Prostate gland (tissue), 2 donors: ENCODE measurements at regions not wholly inside any gene's neighbourhood (a gene's known extent, or its start where the extent isn't known, plus 50 kb on each side); places are given as distances from the start of the nearest gene placed in this dataset.

ENCODE experiments used
- DNase-seq: peaks from one replicate; pipeline ENCODE4 v3.0.0-alpha.2; 2019; ENCODE audit warnings: low spot score
- H3K27ac ChIP-seq, 2 donors: fragments of 200-600 bp; sonication (generic); 2 replicates each; pipeline ENCODE4 v1.5.1; 2017 to 2019
- H3K27me3 ChIP-seq: fragments of 200-600 bp; sonication (generic); replicated peaks from 2 replicates; pipeline ENCODE4 v1.5.1; 2019; ENCODE audit not compliant: insufficient read depth
- H3K36me3 ChIP-seq, 2 donors: fragments of 200-600 bp; sonication (generic); 1 replicate in 1 of 2; 2 replicates in 1 of 2; pipeline versions ENCODE4 v1.5.1 to v1.8.1; 2017 to 2019
- H3K4me1 ChIP-seq: fragments of 200-600 bp; sonication (generic); replicated peaks from 2 replicates; pipeline ENCODE4 v1.5.1; 2019
- H3K4me3 ChIP-seq, 2 donors: fragments of 200-600 bp; sonication (generic); 2 replicates each; pipeline ENCODE4 v1.5.1; 2017 to 2019
- H3K9me3 ChIP-seq: fragments of 200-600 bp; sonication (generic); 2 replicates; pipeline ENCODE4 v1.5.1; 2017
- POLR2A ChIP-seq: fragments of 450-650 bp; IDR thresholded peaks from one replicate; pipeline ENCODE4 v1.6.1; 2016; ENCODE audit warnings: antibody characterized with exemption, mild to moderate bottlenecking
- POLR2AphosphoS5 ChIP-seq: sonication (generic); formaldehyde crosslinking; IDR thresholded peaks from one replicate; pipeline ENCODE4 v1.6.1; 2017; ENCODE audit warnings: antibody characterized with exemption
- WGBS: methylation state at CpG from one replicate; pipeline ENCODE4 v1.1.5; 2018; 5-methylcytosine and 5-hydroxymethylcytosine counted together
- intact Hi-C: fragments of 100-400 bp; cut with DNase I; formaldehyde crosslinking; loops from one replicate; pipeline ENCODE4 v1.14.2; 2022
- TF ChIP-seq, protein P1 (sequence below), 4 experiments: fragments of 200-600 bp in 2 of 4; fragments of 450-650 bp in 2 of 4; sonication (generic) in 2 of 4; IDR thresholded peaks; 1 replicate in 3 of 4; 2 replicates in 1 of 4; pipeline ENCODE4 v1.5.1; 2016 to 2019; ENCODE audit warnings: antibody characterized with exemption in 4 of 4, mild to moderate bottlenecking in 2 of 4, moderate library complexity in 2 of 4

DNA sequence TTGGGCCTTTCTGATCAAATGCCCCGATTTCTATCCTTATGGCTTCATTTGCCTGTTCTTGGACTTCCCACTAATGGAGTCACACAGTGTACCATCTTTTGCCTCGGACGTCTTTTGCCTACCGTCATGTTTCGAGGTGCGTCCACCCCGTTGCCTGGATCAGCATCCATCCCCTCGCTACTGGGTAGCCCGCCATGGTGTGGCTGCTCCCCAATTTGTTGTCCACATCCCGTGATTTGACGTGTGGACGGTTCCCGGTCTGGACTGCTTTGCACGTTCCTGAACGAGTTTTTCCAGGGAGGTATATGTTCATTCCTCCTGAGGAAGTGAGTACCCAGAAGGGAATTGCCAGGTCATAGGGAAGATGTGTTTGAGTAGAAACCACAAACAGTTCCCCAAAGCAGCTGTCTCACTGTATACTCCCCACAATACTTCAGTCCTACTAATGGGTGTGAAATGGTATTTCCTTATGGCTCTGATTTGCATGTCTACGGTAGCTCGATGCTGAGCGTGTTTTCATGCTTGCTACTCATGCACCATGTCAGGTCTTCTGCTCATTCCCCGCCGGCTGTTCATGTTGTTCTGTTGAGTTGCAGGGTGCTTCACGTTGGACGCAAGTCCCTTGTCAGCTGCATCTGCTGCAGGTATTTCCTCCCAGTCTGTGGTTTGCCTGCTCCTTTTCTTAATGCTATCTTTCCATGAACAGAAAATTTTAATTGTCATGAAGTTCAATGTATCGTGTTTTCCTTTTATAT, 86.8 kb upstream of the AFDN start:
- Histone ChIP-seq H3K36me3 (no peaks in the 10 kb centered on the region), H3K9me3 (no peaks in the 10 kb centered on the region), H3K4me1 (no peaks in the 10 kb centered on the region), H3K4me3 (no peak overlapping the region), H3K27ac (no peak overlapping the region), H3K27me3 (no peaks in the 10 kb centered on the region)
- intact Hi-C loops = no loop called here
- no peak for DNase-seq
- 95% methylated on average over 23 of the region's 23 CpGs for WGBS
- TF ChIP-seq POLR2AphosphoS5 (no peak), POLR2A (no peak)
- TF ChIP-seq, protein P1, sequence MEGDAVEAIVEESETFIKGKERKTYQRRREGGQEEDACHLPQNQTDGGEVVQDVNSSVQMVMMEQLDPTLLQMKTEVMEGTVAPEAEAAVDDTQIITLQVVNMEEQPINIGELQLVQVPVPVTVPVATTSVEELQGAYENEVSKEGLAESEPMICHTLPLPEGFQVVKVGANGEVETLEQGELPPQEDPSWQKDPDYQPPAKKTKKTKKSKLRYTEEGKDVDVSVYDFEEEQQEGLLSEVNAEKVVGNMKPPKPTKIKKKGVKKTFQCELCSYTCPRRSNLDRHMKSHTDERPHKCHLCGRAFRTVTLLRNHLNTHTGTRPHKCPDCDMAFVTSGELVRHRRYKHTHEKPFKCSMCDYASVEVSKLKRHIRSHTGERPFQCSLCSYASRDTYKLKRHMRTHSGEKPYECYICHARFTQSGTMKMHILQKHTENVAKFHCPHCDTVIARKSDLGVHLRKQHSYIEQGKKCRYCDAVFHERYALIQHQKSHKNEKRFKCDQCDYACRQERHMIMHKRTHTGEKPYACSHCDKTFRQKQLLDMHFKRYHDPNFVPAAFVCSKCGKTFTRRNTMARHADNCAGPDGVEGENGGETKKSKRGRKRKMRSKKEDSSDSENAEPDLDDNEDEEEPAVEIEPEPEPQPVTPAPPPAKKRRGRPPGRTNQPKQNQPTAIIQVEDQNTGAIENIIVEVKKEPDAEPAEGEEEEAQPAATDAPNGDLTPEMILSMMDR (IDR thresholded peaks at IDR 0.05) = no peak

DNA sequence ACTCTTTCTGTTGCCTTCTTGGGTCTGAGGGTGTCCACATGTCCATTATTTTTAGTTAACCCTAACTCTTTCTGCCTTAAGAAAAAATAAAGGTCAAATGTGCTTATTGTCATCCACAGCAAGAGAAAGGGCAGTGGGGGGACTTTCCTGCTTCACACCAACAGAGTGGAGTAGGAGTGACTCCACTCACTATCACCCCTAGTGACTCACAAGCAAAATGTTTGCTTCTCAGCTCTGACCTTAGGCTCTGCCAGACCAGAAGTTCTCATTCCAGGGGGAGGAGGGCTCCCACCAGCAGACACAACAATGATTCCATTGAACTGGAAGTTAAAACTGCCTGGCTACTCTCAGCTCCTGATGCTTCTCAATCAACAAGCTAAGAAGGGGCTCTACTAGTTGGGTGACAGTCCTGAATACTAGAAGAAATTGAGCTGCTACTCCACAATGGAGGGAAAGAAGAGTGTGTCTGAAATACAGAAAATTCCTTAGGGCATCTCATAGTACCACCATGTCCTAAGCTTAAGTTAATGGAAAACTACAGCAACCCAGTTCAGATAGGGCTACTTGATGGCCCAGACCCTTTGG, 83.9 kb upstream of the AFDN start:
- intact Hi-C loops = no loop called here
- no peak for TF ChIP-seq POLR2A
- TF ChIP-seq, protein P1 (IDR thresholded peaks at IDR 0.05) = no peak
- no peak for TF ChIP-seq POLR2AphosphoS5
- DNase-seq = no peak
- no peaks in the 10 kb centered on the region for H3K4me1 ChIP-seq
- no peaks in the 10 kb centered on the region for H3K36me3 ChIP-seq
- no peak overlapping the region for H3K27ac ChIP-seq
- H3K4me3 ChIP-seq = no peak overlapping the region
- no peaks in the 10 kb centered on the region for H3K9me3 ChIP-seq
- no peaks in the 10 kb centered on the region for H3K27me3 ChIP-seq

DNA sequence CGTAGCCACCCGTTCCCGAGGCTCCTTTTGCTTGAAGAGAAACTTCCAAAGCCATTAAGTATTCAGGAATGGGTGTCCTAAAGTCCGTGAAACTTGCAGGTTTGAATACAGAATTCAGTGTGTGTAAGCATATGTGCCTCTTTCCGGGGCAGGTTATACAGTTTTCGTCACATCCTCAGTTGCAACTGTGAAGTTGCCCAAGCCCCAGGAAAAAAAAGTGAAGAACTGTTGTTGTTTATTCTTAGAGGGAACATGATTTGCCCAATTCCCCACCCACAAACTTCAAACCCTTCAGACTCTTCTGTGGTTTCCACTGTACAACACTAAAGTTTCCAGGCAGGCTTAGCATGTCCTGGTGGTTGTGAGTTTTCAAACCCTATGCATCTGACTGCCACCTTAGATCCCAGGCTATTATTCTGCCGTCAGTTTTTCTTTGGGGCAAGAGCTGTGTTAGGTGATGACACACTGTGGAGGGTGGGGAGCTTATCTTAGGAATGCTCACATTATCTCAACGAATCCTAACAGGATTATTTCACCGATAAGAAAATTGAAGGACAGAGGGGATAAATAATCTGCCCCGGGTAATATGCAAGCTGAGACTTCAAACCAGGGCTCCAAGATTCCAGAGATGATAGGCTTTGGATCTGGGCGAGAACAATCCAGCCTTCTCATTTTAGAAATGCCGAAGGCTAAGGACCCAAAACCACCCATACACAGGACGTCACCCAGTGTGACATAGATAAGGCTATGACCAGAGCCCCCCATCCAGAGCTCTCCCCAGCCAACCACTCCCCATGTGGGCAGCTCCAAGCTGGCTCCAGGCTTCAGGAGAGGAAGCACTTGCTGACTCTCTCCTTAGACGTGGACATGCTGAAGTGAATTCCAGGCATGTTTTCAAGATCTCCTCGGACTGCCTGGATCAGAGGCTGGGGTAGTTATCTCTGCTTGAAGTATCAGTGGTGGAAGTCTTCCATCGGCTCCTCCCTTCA, 81.7 kb upstream of the AFDN start:
- H3K4me3 ChIP-seq = no peak overlapping the region
- no peaks in the 10 kb centered on the region for H3K36me3 ChIP-seq
- TF ChIP-seq, protein P1 (IDR thresholded peaks at IDR 0.05) = no peak
- no peak for TF ChIP-seq POLR2A
- no peak for TF ChIP-seq POLR2AphosphoS5
- WGBS = 70% methylated on average over 16 of the region's 16 CpGs
- no peaks in the 10 kb centered on the region for H3K9me3 ChIP-seq
- intact Hi-C loops = no loop called here
- no peak overlapping the region for H3K27ac ChIP-seq
- H3K27me3 ChIP-seq = no peaks in the 10 kb centered on the region
- no peaks in the 10 kb centered on the region for H3K4me1 ChIP-seq
- no peak for DNase-seq

DNA sequence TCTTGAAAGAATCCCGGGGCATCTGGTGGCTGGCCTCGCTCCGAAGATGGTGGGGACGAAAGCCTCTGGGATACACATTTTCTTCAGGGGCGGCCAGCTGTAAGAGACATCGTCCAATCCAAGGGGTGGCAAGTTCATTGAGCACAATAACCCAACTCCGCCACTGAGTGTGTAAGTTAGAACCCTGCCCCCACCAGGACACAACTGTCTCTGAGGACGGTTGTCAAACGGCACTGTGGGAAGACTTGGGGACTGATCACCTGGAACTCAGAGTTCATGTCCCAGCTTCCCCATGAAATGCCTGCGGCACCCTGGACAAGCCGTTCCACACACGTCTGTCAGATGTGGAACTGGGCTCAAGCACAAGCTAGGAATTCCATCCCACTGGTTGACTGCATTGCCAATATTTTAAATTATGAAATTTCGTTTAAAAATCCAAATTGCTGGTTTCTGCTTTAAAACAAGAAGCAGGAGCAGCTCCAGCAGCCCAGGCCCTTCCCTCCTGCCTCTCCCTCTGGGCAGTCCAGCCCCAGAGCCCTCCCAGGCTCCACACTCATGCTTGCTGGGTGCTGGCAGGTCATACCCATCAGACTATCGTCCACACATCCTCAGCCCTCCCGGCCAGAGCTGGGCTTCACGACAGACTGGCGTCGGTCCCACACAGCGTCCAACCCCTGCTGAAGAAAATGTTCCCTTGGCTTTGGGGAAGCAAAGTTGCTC, 80.9 kb upstream of the AFDN start:
- H3K36me3 ChIP-seq = no peaks in the 10 kb centered on the region
- intact Hi-C loops = no loop called here
- peaks cover 5% of the 10 kb centered on the region for H3K4me1 ChIP-seq
- no peak overlapping the region for H3K4me3 ChIP-seq
- TF ChIP-seq, protein P1 (IDR thresholded peaks at IDR 0.05) = no peak
- TF ChIP-seq POLR2AphosphoS5 = no peak
- TF ChIP-seq POLR2A = no peak
- DNase-seq = no peak
- WGBS = 71% methylated on average over 19 of the region's 19 CpGs
- peak overlapping the region in 1 of 2 donors; percentile 49 for H3K27ac ChIP-seq
- H3K27me3 ChIP-seq = no peaks in the 10 kb centered on the region
- no peaks in the 10 kb centered on the region for H3K9me3 ChIP-seq
